Thyroid gland (tissue), 4 donors: ENCODE measurements at regions not wholly inside any gene's neighbourhood (a gene's known extent, or its start where the extent isn't known, plus 50 kb on each side); places are given as distances from the start of the nearest gene placed in this dataset.

ENCODE experiments used
- DNase-seq, 2 donors: peaks; one replicate each; pipeline ENCODE4 v3.0.0-alpha.2; 2019
- H3K27ac ChIP-seq, 3 donors: fragments of 200-600 bp; sonication (generic); 1 replicate in 2 of 3; 2 replicates in 1 of 3; pipeline ENCODE4 v1.5.1; 2016 to 2019; ENCODE audit warnings: mild to moderate bottlenecking in 1 of 3, moderate library complexity in 1 of 3
- H3K27me3 ChIP-seq: fragments of 200-600 bp; sonication (generic); one replicate; pipeline ENCODE4 v1.5.1; 2019
- H3K36me3 ChIP-seq, 2 donors: fragments of 200-600 bp; sonication (generic); one replicate each; pipeline ENCODE4 v1.5.1; 2016 to 2019
- H3K4me1 ChIP-seq, 2 donors: fragments of 200-600 bp; sonication (generic); one replicate each; pipeline ENCODE4 v1.5.1; 2017 to 2019
- H3K4me3 ChIP-seq, 3 donors: fragments of 200-600 bp; sonication (generic); replicated peaks in 1 of 3; 1 replicate in 2 of 3; 2 replicates in 1 of 3; pipeline ENCODE4 v1.5.1; 2016; ENCODE audit warnings: mild to moderate bottlenecking in 1 of 3
- H3K9me3 ChIP-seq: fragments of 200-600 bp; sonication (generic); one replicate; pipeline ENCODE4 v1.5.1; 2017
- POLR2A ChIP-seq, 2 donors: fragments of 450-650 bp; IDR thresholded peaks; one replicate each; pipeline ENCODE4 v1.6.1; 2017; ENCODE audit warnings: antibody characterized with exemption in 2 of 2, mild to moderate bottlenecking in 2 of 2, moderate library complexity in 1 of 2
- WGBS, 2 donors: methylation state at CpG; one replicate each; pipeline ENCODE4 v1.1.5; 2017; 5-methylcytosine and 5-hydroxymethylcytosine counted together
- intact Hi-C: fragments of 100-400 bp; cut with DNase I; formaldehyde crosslinking; loops from one replicate; pipeline ENCODE4 v1.15.1; 2023
- TF ChIP-seq, protein P1 (sequence below), 6 experiments: fragments of 200-600 bp in 3 of 6; fragments of 450-650 bp in 3 of 6; sonication (generic) in 3 of 6; IDR thresholded peaks; one replicate each; pipeline ENCODE4 v1.5.1; 2016 to 2019; ENCODE audit warnings: antibody characterized with exemption in 6 of 6, mild to moderate bottlenecking in 2 of 6, inconsistent platforms in 1 of 6, moderate library complexity in 1 of 6

DNA sequence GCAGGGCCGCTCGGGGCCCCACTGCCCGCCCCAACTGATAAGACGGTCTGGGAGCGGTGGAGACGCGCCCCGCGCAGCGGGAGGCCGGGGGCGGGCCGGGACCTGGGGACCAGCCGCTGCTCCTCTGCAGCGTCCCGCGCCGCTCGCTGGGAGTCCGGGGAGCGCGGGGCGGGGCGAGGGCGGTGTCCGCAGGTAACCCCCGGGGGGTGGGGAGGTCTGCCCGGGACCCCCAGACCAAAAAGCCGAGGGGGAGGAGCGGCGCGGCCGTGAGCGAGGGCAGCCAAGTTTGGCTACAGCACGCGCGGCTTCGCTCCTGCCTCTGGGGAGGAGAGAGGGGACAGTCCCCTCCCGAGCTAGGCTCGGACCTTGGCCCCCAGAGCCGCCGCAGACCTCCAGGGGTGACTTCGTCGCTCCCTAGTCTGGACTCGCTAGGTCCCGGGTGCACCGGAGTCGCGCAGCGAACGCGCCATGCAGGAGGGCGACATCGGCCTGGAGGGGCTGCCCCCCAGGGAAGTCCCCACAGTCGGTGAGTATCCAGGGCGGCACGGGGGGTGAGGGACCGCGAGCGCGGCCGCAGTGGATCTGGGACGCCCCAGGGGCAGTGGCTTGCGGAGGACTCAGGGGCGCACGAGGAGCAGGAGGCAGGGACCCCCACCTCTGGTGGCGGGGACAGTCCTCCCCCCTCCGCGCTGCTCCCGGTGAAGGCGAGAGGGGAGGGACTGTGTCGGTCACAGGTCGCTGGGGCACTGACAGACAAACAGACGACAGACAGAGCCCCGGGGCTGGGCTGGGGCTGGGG lies 92.3 kb upstream of the ANO1 start:
- Histone ChIP-seq H3K9me3 (no peaks in the 10 kb centered on the region), H3K36me3 (no peaks in the 10 kb centered on the region), H3K27ac (peak overlapping the region in 1 of 3 donors; percentile 17), H3K4me3 (peak overlapping the region in 1 of 3 donors; percentile 6), H3K27me3 (peaks cover 11% of the 10 kb centered on the region), H3K4me1 (peaks cover 8 to 16% of the 10 kb centered on the region in 2 donors)
- TF ChIP-seq POLR2A (IDR thresholded peaks at IDR 0.05) = no peak
- TF ChIP-seq, protein P1, sequence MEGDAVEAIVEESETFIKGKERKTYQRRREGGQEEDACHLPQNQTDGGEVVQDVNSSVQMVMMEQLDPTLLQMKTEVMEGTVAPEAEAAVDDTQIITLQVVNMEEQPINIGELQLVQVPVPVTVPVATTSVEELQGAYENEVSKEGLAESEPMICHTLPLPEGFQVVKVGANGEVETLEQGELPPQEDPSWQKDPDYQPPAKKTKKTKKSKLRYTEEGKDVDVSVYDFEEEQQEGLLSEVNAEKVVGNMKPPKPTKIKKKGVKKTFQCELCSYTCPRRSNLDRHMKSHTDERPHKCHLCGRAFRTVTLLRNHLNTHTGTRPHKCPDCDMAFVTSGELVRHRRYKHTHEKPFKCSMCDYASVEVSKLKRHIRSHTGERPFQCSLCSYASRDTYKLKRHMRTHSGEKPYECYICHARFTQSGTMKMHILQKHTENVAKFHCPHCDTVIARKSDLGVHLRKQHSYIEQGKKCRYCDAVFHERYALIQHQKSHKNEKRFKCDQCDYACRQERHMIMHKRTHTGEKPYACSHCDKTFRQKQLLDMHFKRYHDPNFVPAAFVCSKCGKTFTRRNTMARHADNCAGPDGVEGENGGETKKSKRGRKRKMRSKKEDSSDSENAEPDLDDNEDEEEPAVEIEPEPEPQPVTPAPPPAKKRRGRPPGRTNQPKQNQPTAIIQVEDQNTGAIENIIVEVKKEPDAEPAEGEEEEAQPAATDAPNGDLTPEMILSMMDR (IDR thresholded peaks at IDR 0.05) = no peak
- 4 to 8% methylated on average over 17 to 25 of the region's 75 CpGs for WGBS, 2 donors
- intact Hi-C loops = no loop called here
- no peak for DNase-seq

DNA sequence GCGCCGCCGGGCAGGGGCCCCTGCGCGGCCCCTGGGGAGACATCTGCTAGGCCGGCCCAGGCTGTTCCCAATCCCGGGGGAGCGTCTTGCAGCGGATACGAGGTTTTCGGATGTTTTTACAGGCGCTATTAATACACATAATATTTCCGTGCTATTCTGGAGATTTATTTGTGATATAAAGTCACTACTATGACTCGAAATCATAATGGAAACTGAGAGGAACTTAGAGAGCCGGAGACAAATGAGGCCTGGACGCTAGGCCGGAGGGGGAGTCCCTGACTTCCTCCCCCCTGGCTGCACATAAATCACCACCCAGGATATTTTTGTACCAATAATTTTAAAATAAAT lies 91.7 kb upstream of the ANO1 start:
- Histone ChIP-seq H3K4me3 (peak overlapping the region in 1 of 3 donors; percentile 6), H3K36me3 (no peaks in the 10 kb centered on the region), H3K4me1 (peaks cover 3 to 13% of the 10 kb centered on the region in 2 donors), H3K27me3 (peaks cover 11% of the 10 kb centered on the region), H3K9me3 (no peaks in the 10 kb centered on the region), H3K27ac (peak overlapping the region in 1 of 3 donors; percentile 17)
- WGBS, 2 donors = 44 to 57% methylated on average over 12 to 17 of the region's 17 CpGs
- TF ChIP-seq, protein P1 (IDR thresholded peaks at IDR 0.05) = no peak
- TF ChIP-seq POLR2A (IDR thresholded peaks at IDR 0.05) = no peak
- DNase-seq = no peak
- intact Hi-C loops = no loop called here

DNA sequence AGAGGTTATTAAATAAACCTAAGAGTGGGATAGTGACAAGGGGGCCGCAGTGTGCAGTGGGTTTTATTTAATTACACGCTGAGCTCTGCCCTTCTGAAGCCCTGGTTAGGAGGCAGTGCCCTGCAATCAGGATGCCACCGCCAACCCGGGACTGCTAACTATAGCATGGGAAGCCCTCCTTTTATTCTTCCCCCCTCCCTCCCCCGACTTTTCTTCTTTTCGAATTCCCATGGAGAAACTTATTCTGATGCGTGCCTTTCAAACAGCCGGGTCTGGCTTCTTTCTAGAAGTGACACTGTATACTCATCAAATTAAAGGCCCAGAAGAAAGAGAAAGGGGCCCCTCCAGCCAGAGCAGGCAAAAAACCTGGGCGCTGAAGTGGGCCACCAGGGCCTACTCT lies 91.3 kb upstream of the ANO1 start:
- no peak for DNase-seq

DNA sequence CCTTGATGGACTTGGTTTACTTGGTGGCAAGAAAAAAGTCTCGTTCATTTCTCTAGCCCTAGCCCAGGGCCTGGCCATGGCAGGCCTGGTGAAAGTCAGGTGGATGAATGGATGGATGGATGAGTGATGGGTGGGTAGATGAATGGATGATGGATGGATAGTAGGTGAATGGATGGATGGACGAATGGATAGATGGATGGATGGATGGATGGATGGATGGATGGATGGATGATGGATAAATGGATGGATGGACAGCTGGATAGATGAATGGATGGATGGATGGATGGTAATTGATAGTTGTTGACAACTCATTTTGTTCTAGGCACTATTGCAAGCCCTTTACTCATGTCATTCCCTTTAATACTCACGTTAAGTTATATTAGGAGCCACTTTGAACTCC lies 86.1 kb upstream of the ANO1 start:
- no peaks in the 10 kb centered on the region for H3K4me1 ChIP-seq
- no peak for DNase-seq
- H3K9me3 ChIP-seq = no peaks in the 10 kb centered on the region
- WGBS, 2 donors = 84 to 90% methylated on average over 3 of the region's 3 CpGs
- no peak overlapping the region for H3K27ac ChIP-seq
- H3K36me3 ChIP-seq = no peaks in the 10 kb centered on the region
- TF ChIP-seq POLR2A (IDR thresholded peaks at IDR 0.05) = no peak
- TF ChIP-seq, protein P1 (IDR thresholded peaks at IDR 0.05) = no peak
- H3K4me3 ChIP-seq = no peak overlapping the region
- H3K27me3 ChIP-seq = no peaks in the 10 kb centered on the region
- intact Hi-C loops = no loop called here

More for the DNA sequence above, 91.3 kb upstream of the ANO1 start:
- TF ChIP-seq, protein P1 (IDR thresholded peaks at IDR 0.05) = no peak
- TF ChIP-seq POLR2A (IDR thresholded peaks at IDR 0.05) = no peak
- H3K9me3 ChIP-seq = no peaks in the 10 kb centered on the region
- peaks cover 0 to 13% of the 10 kb centered on the region in 2 donors for H3K4me1 ChIP-seq
- H3K27me3 ChIP-seq = peaks cover 11% of the 10 kb centered on the region
- H3K36me3 ChIP-seq = no peaks in the 10 kb centered on the region
- no peak overlapping the region for H3K4me3 ChIP-seq
- WGBS, 2 donors = 76 to 82% methylated on average over 9 of the region's 9 CpGs
- H3K27ac ChIP-seq = no peak overlapping the region
- intact Hi-C loops = no loop called here

DNA sequence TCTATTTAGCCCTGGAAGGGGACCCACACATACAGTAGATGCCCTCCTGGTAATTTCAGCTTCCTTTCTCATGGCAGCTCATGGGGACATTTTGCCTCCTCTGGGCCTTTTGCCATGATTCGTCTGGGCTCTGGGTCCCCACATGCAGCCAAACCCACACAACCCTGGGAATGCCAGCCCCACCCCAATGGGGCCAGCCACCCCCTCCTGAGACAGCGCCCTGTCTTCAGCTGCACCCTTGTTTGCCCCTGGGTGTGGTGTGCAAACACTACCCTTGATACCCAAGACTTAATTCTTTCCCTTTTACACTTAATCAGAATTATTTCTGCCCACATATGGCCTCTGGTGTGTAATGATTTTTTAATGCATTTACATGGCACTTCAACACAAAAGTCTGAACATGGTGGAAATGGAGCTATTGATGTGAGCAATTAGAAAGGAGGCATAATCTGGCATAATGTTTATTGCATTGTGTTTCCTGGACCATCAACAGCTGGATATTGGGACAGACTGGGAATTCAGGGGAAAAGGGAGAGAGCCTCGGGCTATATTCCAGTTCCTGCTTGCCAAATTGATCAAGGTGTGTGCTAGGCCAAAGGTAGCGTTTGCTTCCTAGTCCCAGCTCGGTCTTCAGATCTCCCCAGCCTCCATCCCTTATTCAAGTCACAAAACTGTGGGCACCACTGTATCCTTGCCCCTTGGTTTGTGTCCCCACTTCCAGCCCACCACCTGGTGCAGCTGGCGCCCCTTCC lies 85.0 kb upstream of the ANO1 start:
- no peak for DNase-seq
- Histone ChIP-seq H3K9me3 (no peaks in the 10 kb centered on the region), H3K4me1 (no peaks in the 10 kb centered on the region), H3K27ac (no peak overlapping the region), H3K36me3 (no peaks in the 10 kb centered on the region), H3K4me3 (no peak overlapping the region), H3K27me3 (no peaks in the 10 kb centered on the region)
- intact Hi-C loops = no loop called here
- TF ChIP-seq, protein P1 (IDR thresholded peaks at IDR 0.05) = no peak
- TF ChIP-seq POLR2A (IDR thresholded peaks at IDR 0.05) = no peak
- 89 to 93% methylated on average over 6 of the region's 6 CpGs for WGBS, 2 donors
